Testis (tissue), 2 donors: ENCODE measurements at regions not wholly inside any gene's neighbourhood (a gene's known extent, or its start where the extent isn't known, plus 50 kb on each side); places are given as distances from the start of the nearest gene placed in this dataset.

Experiments
- DNase-seq: peaks from one replicate; pipeline ENCODE4 v3.0.0-alpha.2; 2019
- H3K27ac ChIP-seq, 2 donors: fragments of 200-600 bp; sonication (generic); one replicate each; pipeline ENCODE4 v1.5.1; 2019
- H3K27me3 ChIP-seq: fragments of 200-600 bp; sonication (generic); one replicate; pipeline ENCODE4 v1.5.1; 2019
- H3K36me3 ChIP-seq: fragments of 200-600 bp; sonication (generic); one replicate; pipeline ENCODE4 v1.5.1; 2017; ENCODE audit warnings: low read depth; ENCODE audit errors: missing control alignments
- H3K4me1 ChIP-seq: fragments of 200-600 bp; sonication (generic); one replicate; pipeline ENCODE4 v1.5.1; 2019
- H3K4me3 ChIP-seq, 2 donors: fragments of 200-600 bp; sonication (generic); one replicate each; pipeline ENCODE4 v1.5.1; 2017 to 2019
- H3K9me3 ChIP-seq: fragments of 200-600 bp; sonication (generic); one replicate; pipeline ENCODE4 v1.5.1; 2017
- CTCF ChIP-seq, 3 experiments: fragments of 450-650 bp in 2 of 3; fragments of 200-600 bp in 1 of 3; sonication (generic) in 1 of 3; IDR thresholded peaks; one replicate each; pipeline ENCODE4 v1.5.1; 2016 to 2019; ENCODE audit warnings: antibody characterized with exemption in 3 of 3, mild to moderate bottlenecking in 2 of 3, moderate library complexity in 1 of 3
- POLR2A ChIP-seq: fragments of 450-650 bp; IDR thresholded peaks from one replicate; pipeline ENCODE4 v1.6.1; 2017; ENCODE audit warnings: antibody characterized with exemption, mild to moderate bottlenecking, moderate library complexity
- WGBS, 2 donors: methylation state at CpG; one replicate each; pipeline ENCODE4 v1.1.5; 2018; 5-methylcytosine and 5-hydroxymethylcytosine counted together
- intact Hi-C: fragments of 100-400 bp; cut with DNase I; formaldehyde crosslinking; loops from one replicate; pipeline ENCODE4 v1.15.1; 2023; ENCODE audit warnings: low total_unique reads

- WGBS, 2 donors: 0 to 53% methylated on average over 1 of the region's 1 CpG
- Histone ChIP-seq H3K27me3 (no peaks in the 10 kb centered on the region), H3K27ac (no peak overlapping the region), H3K4me3 (no peak overlapping the region), H3K9me3 (no peaks in the 10 kb centered on the region), H3K36me3 (no peaks in the 10 kb centered on the region), H3K4me1 (no peaks in the 10 kb centered on the region)
- intact Hi-C loops: no loop called here
- TF ChIP-seq POLR2A (no peak), CTCF (IDR thresholded peaks at IDR 0.05) (no peak)
- DNase-seq: no peak
These were observed 162.0 kb downstream of the IMPG2 start for GRCh38 chr3:101158374-101158773.

GRCh38 chr3:101156787-101157345 is 163.5 kb downstream of the IMPG2 start:
- Histone ChIP-seq H3K36me3 (no peaks in the 10 kb centered on the region), H3K4me3 (no peak overlapping the region), H3K27ac (no peak overlapping the region), H3K27me3 (no peaks in the 10 kb centered on the region), H3K9me3 (no peaks in the 10 kb centered on the region), H3K4me1 (no peaks in the 10 kb centered on the region)
- TF ChIP-seq CTCF (IDR thresholded peaks at IDR 0.05) (no peak), POLR2A (no peak)
- DNase-seq: no peak
- WGBS, 2 donors: 96 to 100% methylated on average over 1 of the region's 1 CpG
- intact Hi-C loops: no loop called here

- no peak overlapping the region for H3K4me3 ChIP-seq
- H3K36me3 ChIP-seq: no peaks in the 10 kb centered on the region
- H3K9me3 ChIP-seq: no peaks in the 10 kb centered on the region
- intact Hi-C loops: no loop called here
- H3K27ac ChIP-seq: no peak overlapping the region
- no peak for TF ChIP-seq POLR2A
- no peak for TF ChIP-seq CTCF (IDR thresholded peaks at IDR 0.05)
- H3K27me3 ChIP-seq: no peaks in the 10 kb centered on the region
- H3K4me1 ChIP-seq: no peaks in the 10 kb centered on the region
- DNase-seq: no peak
These were observed 162.6 kb upstream of the ABI3BP start for GRCh38 chr3:101155825-101156224.

DNA sequence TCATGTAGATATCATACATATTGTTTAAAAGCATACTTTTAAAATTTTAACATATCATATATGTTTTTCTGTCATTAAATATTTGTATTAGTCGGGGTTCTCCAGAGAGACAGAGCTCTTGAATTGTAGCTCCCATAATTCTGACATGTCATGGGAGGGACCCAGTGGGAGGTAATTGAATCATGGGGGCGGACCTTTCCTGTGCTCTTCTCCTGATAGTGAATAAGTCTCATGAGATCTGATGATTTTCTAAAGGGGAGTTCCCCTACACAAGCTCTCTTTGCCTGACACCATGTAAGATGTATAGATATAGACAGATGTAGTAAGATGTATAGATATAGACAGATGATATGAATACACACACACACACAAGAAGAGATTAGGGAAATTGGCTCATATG is 161.2 kb upstream of the ABI3BP start:
- DNase-seq: no peak
- Histone ChIP-seq H3K27ac (no peak overlapping the region), H3K27me3 (no peaks in the 10 kb centered on the region), H3K36me3 (no peaks in the 10 kb centered on the region), H3K4me1 (no peaks in the 10 kb centered on the region), H3K9me3 (no peaks in the 10 kb centered on the region), H3K4me3 (no peak overlapping the region)
- intact Hi-C loops: no loop called here
- TF ChIP-seq POLR2A (no peak), CTCF (IDR thresholded peaks at IDR 0.05) (no peak)
- 88 to 90% methylated on average over 2 of the region's 2 CpGs for WGBS, 2 donors

- intact Hi-C loops: no loop called here
- Histone ChIP-seq H3K36me3 (no peaks in the 10 kb centered on the region), H3K4me1 (no peaks in the 10 kb centered on the region), H3K27ac (no peak overlapping the region), H3K4me3 (no peak overlapping the region), H3K27me3 (no peaks in the 10 kb centered on the region), H3K9me3 (no peaks in the 10 kb centered on the region)
- TF ChIP-seq CTCF (IDR thresholded peaks at IDR 0.05) (no peak), POLR2A (no peak)
- WGBS, 2 donors: 84 to 87% methylated on average over 3 of the region's 3 CpGs
- no peak for DNase-seq
These were observed 158.2 kb upstream of the ABI3BP start for GRCh38 chr3:101151286-101151913.
